Spleen (tissue), 7 donors: ENCODE measurements at regions not wholly inside any gene's neighbourhood (a gene's known extent, or its start where the extent isn't known, plus 50 kb on each side); places are given as distances from the start of the nearest gene placed in this dataset.

Experiments
- CTCF ChIP-seq, 11 experiments: fragments of 200-600 bp in 7 of 11; fragments of 450-650 bp in 4 of 11; sonication (generic) in 4 of 11; IDR thresholded peaks in 8 of 11; conservative IDR thresholded peaks in 3 of 11; 1 replicate in 7 of 11; 2 replicates in 4 of 11; pipeline versions ENCODE4 v1.4.0 to v1.8.0; 2016 to 2021; ENCODE audit warnings: antibody characterized with exemption in 11 of 11, inconsistent platforms in 4 of 11, mild to moderate bottlenecking in 1 of 11
- POLR2A ChIP-seq, 3 donors: fragments of 450-650 bp; IDR thresholded peaks; one replicate each; pipeline ENCODE4 v1.5.1; 2017; ENCODE audit warnings: antibody characterized with exemption in 3 of 3, mild to moderate bottlenecking in 1 of 3
- POLR2AphosphoS5 ChIP-seq, 3 donors: sonication (generic); formaldehyde crosslinking; IDR thresholded peaks; one replicate each; pipeline ENCODE4 v1.5.1; 2017; ENCODE audit warnings: antibody characterized with exemption in 3 of 3
- donor health status: DM: no; HTN: no; CAD: no; lungs with moderate emphysema.
- donor health status: DM: no; HTN: no; CAD: no.
- donor health status: DM: no; HTN: no; CAD: no.

GRCh38 chr3:21860657-21861056, 109.6 kb upstream of the ZNF385D start:
- TF ChIP-seq CTCF (IDR thresholded peaks at IDR 0.05 in 8 of 11, conservative IDR thresholded peaks at IDR 0.05 in 3 of 11) (no peak), POLR2A (IDR thresholded peaks at IDR 0.05) (no peak), POLR2AphosphoS5 (IDR thresholded peaks at IDR 0.05) (no peak)
